Astrocyte (in vitro differentiated cells and primary cell): ENCODE measurements at regions not wholly inside any gene's neighbourhood (a gene's known extent, or its start where the extent isn't known, plus 50 kb on each side); places are given as distances from the start of the nearest gene placed in this dataset.
A peak's percentile ranks its signal among the peaks of the same experiment; 100 is the strongest.

Experiments
- DNase-seq: peaks from one replicate; pipeline ENCODE4 v3.0.0-alpha.2; 2010; ENCODE audit warnings: low read depth
- FAIRE-seq: peaks from 2 replicates; lab custom pipeline; 2011; peaks lifted over from hg19 to GRCh38; lab: Jason Lieb, UNC
- H2AFZ ChIP-seq: 2 replicates; pipeline ENCODE4 v1.6.0; 2012; ENCODE audit warnings: low read depth, low read length, inconsistent platforms
- H3K27ac ChIP-seq: 2 replicates; pipeline ENCODE4 v1.5.1; 2011; ENCODE audit warnings: low read depth, low read length, inconsistent platforms
- H3K27me3 ChIP-seq: 2 replicates; pipeline ENCODE4 v1.6.0; 2011; ENCODE audit warnings: low read length, inconsistent platforms; ENCODE audit not compliant: insufficient read depth
- H3K36me3 ChIP-seq: 2 replicates; pipeline ENCODE4 v1.5.1; 2011; ENCODE audit warnings: low read length, inconsistent platforms; ENCODE audit not compliant: insufficient read depth
- H3K4me1 ChIP-seq: 2 replicates; pipeline ENCODE4 v1.5.1; 2011; ENCODE audit warnings: low read length, inconsistent platforms; ENCODE audit not compliant: insufficient read depth
- H3K4me2 ChIP-seq: 2 replicates; pipeline ENCODE4 v1.6.0; 2012; ENCODE audit warnings: low read length, inconsistent platforms
- H3K4me3 ChIP-seq: 2 replicates; pipeline ENCODE4 v1.5.1; 2011; ENCODE audit warnings: low read depth, mild to moderate bottlenecking, low read length, inconsistent platforms; ENCODE audit not compliant: insufficient read depth
- H3K79me2 ChIP-seq: 2 replicates; pipeline ENCODE4 v1.6.0; 2012; ENCODE audit warnings: mild to moderate bottlenecking, low read length, inconsistent platforms; ENCODE audit not compliant: insufficient read depth
- H3K9ac ChIP-seq: 2 replicates; pipeline ENCODE4 v1.6.0; 2012; ENCODE audit warnings: mild to moderate bottlenecking, low read length, inconsistent platforms
- H3K9me3 ChIP-seq: 2 replicates; pipeline ENCODE4 v1.5.1; 2012; ENCODE audit warnings: low read depth, mild to moderate bottlenecking, low read length, inconsistent platforms; ENCODE audit not compliant: insufficient read depth
- H4K20me1 ChIP-seq: 2 replicates; pipeline ENCODE4 v1.6.0; 2012; ENCODE audit warnings: low read length, inconsistent platforms; ENCODE audit not compliant: insufficient read depth
- H3K27ac Mint-ChIP-seq: one replicate; pipeline ENCODE4 v1.8.0; 2021; ENCODE audit warnings: mild to moderate bottlenecking, mixed read lengths; ENCODE audit not compliant: unreplicated experiment
- H3K27me3 Mint-ChIP-seq: one replicate; pipeline ENCODE4 v1.8.0; 2021; ENCODE audit warnings: low read depth, mixed read lengths; ENCODE audit not compliant: unreplicated experiment
- H3K36me3 Mint-ChIP-seq: one replicate; pipeline ENCODE4 v1.8.0; 2021; ENCODE audit warnings: low read depth, mixed read lengths; ENCODE audit not compliant: unreplicated experiment
- H3K4me1 Mint-ChIP-seq: one replicate; pipeline ENCODE4 v1.8.0; 2021; ENCODE audit warnings: low read depth, mixed read lengths; ENCODE audit not compliant: unreplicated experiment
- H3K4me3 Mint-ChIP-seq: one replicate; pipeline ENCODE4 v1.8.0; 2021; ENCODE audit warnings: mild to moderate bottlenecking, moderate library complexity, mixed read lengths; ENCODE audit not compliant: unreplicated experiment
- H3K9me3 Mint-ChIP-seq: one replicate; pipeline ENCODE4 v1.8.0; 2021; ENCODE audit warnings: mild to moderate bottlenecking, mixed read lengths; ENCODE audit not compliant: unreplicated experiment
- CTCF ChIP-seq: IDR thresholded peaks from 2 replicates; pipeline ENCODE4 v1.5.1; 2011; ENCODE audit warnings: low read depth, mild to moderate bottlenecking, inconsistent platforms, low read length, moderate library complexity; ENCODE audit not compliant: insufficient read depth
- EZH2 ChIP-seq: IDR thresholded peaks from 2 replicates; pipeline ENCODE4 v1.6.1; 2012; ENCODE audit warnings: mild to moderate bottlenecking, low read length, inconsistent platforms; ENCODE audit not compliant: insufficient read depth

GRCh38 chr12:19908830-19909229 is 459.5 kb upstream of the PDE3A start:
- no peak for TF ChIP-seq EZH2
- TF ChIP-seq CTCF: no peak
- Mint-ChIP-seq H3K4me3 (no peak overlapping the region), H3K27me3 (no peaks in the 10 kb centered on the region)

GRCh38 chr12:19909418-19909817 is 458.9 kb upstream of the PDE3A start:
- FAIRE-seq: no peak
- H3K79me2 ChIP-seq: no peaks in the 10 kb centered on the region
- H3K4me3 ChIP-seq: no peak overlapping the region
- no peaks in the 10 kb centered on the region for H3K36me3 ChIP-seq
- no peak overlapping the region for H3K4me2 ChIP-seq
- H3K9ac ChIP-seq: no peak overlapping the region
- H3K9me3 ChIP-seq: no peaks in the 10 kb centered on the region
- no peaks in the 10 kb centered on the region for H4K20me1 ChIP-seq
- H3K27ac ChIP-seq: no peak overlapping the region
- no peaks in the 10 kb centered on the region for H3K27me3 ChIP-seq
- Mint-ChIP-seq H3K4me1 (peaks cover 2% of the 10 kb centered on the region), H3K27ac (no peak overlapping the region), H3K27me3 (no peaks in the 10 kb centered on the region), H3K9me3 (no peaks in the 10 kb centered on the region), H3K4me3 (no peak overlapping the region), H3K36me3 (no peaks in the 10 kb centered on the region)
- no peaks in the 10 kb centered on the region for H3K4me1 ChIP-seq
- H2AFZ ChIP-seq: no peak overlapping the region
- DNase-seq: no peak
- TF ChIP-seq EZH2 (no peak), CTCF (no peak)

More at GRCh38 chr12:19908830-19909229, 459.5 kb upstream of the PDE3A start:
- H3K36me3 ChIP-seq: no peaks in the 10 kb centered on the region
- DNase-seq (no peak), FAIRE-seq (no peak)
- H3K9me3 Mint-ChIP-seq: no peaks in the 10 kb centered on the region
- H3K27me3 ChIP-seq: no peaks in the 10 kb centered on the region
- no peaks in the 10 kb centered on the region for H3K4me1 ChIP-seq
- no peaks in the 10 kb centered on the region for H3K79me2 ChIP-seq
- no peak overlapping the region for H2AFZ ChIP-seq
- H3K27ac Mint-ChIP-seq: no peak overlapping the region
- H3K27ac ChIP-seq: no peak overlapping the region
- no peak overlapping the region for H3K4me3 ChIP-seq
- no peaks in the 10 kb centered on the region for H3K36me3 Mint-ChIP-seq
- no peaks in the 10 kb centered on the region for H4K20me1 ChIP-seq
- H3K4me1 Mint-ChIP-seq: peaks cover 2% of the 10 kb centered on the region
- H3K9ac ChIP-seq: no peak overlapping the region
- H3K9me3 ChIP-seq: no peaks in the 10 kb centered on the region
- no peak overlapping the region for H3K4me2 ChIP-seq

GRCh38 chr12:19910681-19911080 is 457.7 kb upstream of the PDE3A start:
- Mint-ChIP-seq H3K4me1 (peaks cover 2% of the 10 kb centered on the region), H3K36me3 (no peaks in the 10 kb centered on the region), H3K9me3 (no peaks in the 10 kb centered on the region), H3K27ac (no peak overlapping the region), H3K27me3 (no peaks in the 10 kb centered on the region), H3K4me3 (no peak overlapping the region)
- FAIRE-seq (no peak), DNase-seq (peak; percentile 85)
- Histone ChIP-seq H3K36me3 (no peaks in the 10 kb centered on the region), H3K9ac (no peak overlapping the region), H3K4me3 (no peak overlapping the region), H3K79me2 (no peaks in the 10 kb centered on the region), H3K9me3 (no peaks in the 10 kb centered on the region), H2AFZ (no peak overlapping the region), H3K4me2 (no peak overlapping the region), H3K4me1 (no peaks in the 10 kb centered on the region), H3K27ac (no peak overlapping the region), H3K27me3 (no peaks in the 10 kb centered on the region), H4K20me1 (no peaks in the 10 kb centered on the region)
- TF ChIP-seq CTCF (no peak), EZH2 (no peak)
